Endothelial cell of umbilical vein (primary cell): ENCODE measurements at regions not wholly inside any gene's neighbourhood (a gene's known extent, or its start where the extent isn't known, plus 50 kb on each side); places are given as distances from the start of the nearest gene placed in this dataset.

ENCODE experiments used
- BruUV-seq: library from RNA; stranded (reverse); fragments of 400-500 nt; replicated peaks from 2 replicates; lab custom pipeline; 2021; lab: Mats Ljungman, UMichigan
- CTCF ChIA-PET: fragments of 300-600, 350-600 bp; sonication (Branson Sonifier 250); formaldehyde crosslinking; loops from one replicate; lab custom pipeline; 2021; ENCODE audit warnings: antibody characterized with exemption, inconsistent platforms; lab: Charles Lee
- POLR2A ChIA-PET: fragments of 300-600, 350-600 bp; sonication (Branson Sonifier 250); formaldehyde crosslinking; loops from one replicate; lab custom pipeline; 2021; ENCODE audit warnings: antibody characterized with exemption, inconsistent platforms; lab: Charles Lee
- DNase-seq: peaks from one replicate; pipeline ENCODE4 v3.0.0-alpha.2; 2011; ENCODE audit warnings: low read depth, low spot score
- FAIRE-seq: peaks from 2 replicates; lab custom pipeline; 2011; peaks lifted over from hg19 to GRCh38; lab: Jason Lieb, UNC
- H2AFZ ChIP-seq: 2 replicates; pipeline ENCODE4 v1.6.0; 2012; ENCODE audit warnings: low read depth, low read length, control low read depth, inconsistent platforms
- H3K27ac ChIP-seq: 2 replicates; pipeline ENCODE4 v1.5.1; 2011; ENCODE audit warnings: low read depth, mild to moderate bottlenecking, control low read depth, low read length, moderate library complexity; ENCODE audit not compliant: insufficient read depth
- H3K27me3 ChIP-seq, 2 experiments: 2 replicates each; pipeline versions ENCODE4 v1.6.0 to v1.6.1; 2011; ENCODE audit warnings: low read length in 2 of 2, mixed read lengths in 1 of 2; ENCODE audit not compliant: control insufficient read depth in 2 of 2, insufficient read depth in 2 of 2
- H3K36me3 ChIP-seq, 2 experiments: 2 replicates in 1 of 2; 3 replicates in 1 of 2; pipeline ENCODE4 v1.5.1; 2011; ENCODE audit warnings: low read length in 2 of 2, mild to moderate bottlenecking in 1 of 2, moderate library complexity in 1 of 2; ENCODE audit not compliant: control insufficient read depth in 2 of 2, insufficient read depth in 2 of 2; ENCODE audit errors: extremely low read depth in 1 of 2
- H3K4me1 ChIP-seq: 3 replicates; pipeline ENCODE4 v1.5.1; 2011; ENCODE audit warnings: mild to moderate bottlenecking, low read length; ENCODE audit not compliant: control insufficient read depth, insufficient read depth; ENCODE audit errors: extremely low read depth
- H3K4me2 ChIP-seq: 2 replicates; pipeline ENCODE4 v1.6.1; 2011; ENCODE audit warnings: low read length, control low read depth, mixed read lengths; ENCODE audit not compliant: insufficient read depth
- H3K4me3 ChIP-seq, 3 experiments: fragments of 200-600 bp in 1 of 3; sonication (generic), shearing (Covaris generic) in 1 of 3; replicated peaks in 1 of 3; 2 replicates each; pipeline ENCODE4 v1.5.1; 2011 to 2016; ENCODE audit warnings: control low read depth in 3 of 3, low read length in 3 of 3, mild to moderate bottlenecking in 2 of 3, inconsistent platforms in 1 of 3, low read depth in 1 of 3, moderate library complexity in 1 of 3; ENCODE audit not compliant: insufficient read depth in 1 of 3
- H3K79me2 ChIP-seq: 2 replicates; pipeline ENCODE4 v1.6.0; 2012; ENCODE audit warnings: low read length, inconsistent platforms; ENCODE audit not compliant: control insufficient read depth, insufficient read depth
- H3K9ac ChIP-seq: replicated peaks from 2 replicates; pipeline ENCODE3; 2011; ENCODE audit warnings: low read length, control low read depth; ENCODE audit not compliant: insufficient read depth; ENCODE audit errors: extremely low read depth
- H3K9me1 ChIP-seq: replicated peaks from 3 replicates; pipeline ENCODE4 v1.6.0; 2011; ENCODE audit warnings: mild to moderate bottlenecking, low read length; ENCODE audit not compliant: control insufficient read depth, insufficient read depth; ENCODE audit errors: extremely low read depth
- H3K9me3 ChIP-seq: replicated peaks from 2 replicates; pipeline ENCODE4 v1.5.1; 2012; ENCODE audit warnings: low read length, inconsistent platforms; ENCODE audit not compliant: control insufficient read depth, insufficient read depth
- H4K20me1 ChIP-seq: replicated peaks from 2 replicates; pipeline ENCODE3; 2011; ENCODE audit warnings: mild to moderate bottlenecking, low read length; ENCODE audit not compliant: control insufficient read depth, insufficient read depth; ENCODE audit errors: extremely low read depth
- CTCF ChIP-seq, 2 donors: IDR thresholded peaks; 1 replicate in 1 of 2; 2 replicates in 1 of 2; pipeline ENCODE4 v1.5.1; 2011; ENCODE audit warnings: low read length in 2 of 2, mild to moderate bottlenecking in 2 of 2, moderate library complexity in 2 of 2, control low read depth in 1 of 2, inconsistent platforms in 1 of 2, low read depth in 1 of 2; ENCODE audit not compliant: insufficient read depth in 1 of 2; ENCODE audit errors: extremely low read depth in 1 of 2
- EZH2 ChIP-seq: IDR thresholded peaks from 2 replicates; pipeline ENCODE4 v1.6.1; 2012; ENCODE audit warnings: borderline replicate concordance, low read depth, mild to moderate bottlenecking, moderate library complexity, low read length, inconsistent platforms; ENCODE audit not compliant: severe bottlenecking
- FOS ChIP-seq: IDR thresholded peaks from 2 replicates; pipeline ENCODE4 v1.6.1; 2011; ENCODE audit warnings: mild to moderate bottlenecking, low read length, moderate library complexity, borderline replicate concordance; ENCODE audit not compliant: insufficient read depth
- GATA2 ChIP-seq: IDR thresholded peaks from 2 replicates; pipeline ENCODE4 v1.7.0; 2011; ENCODE audit warnings: low read depth, mild to moderate bottlenecking, moderate library complexity, mixed read lengths, low read length; ENCODE audit not compliant: insufficient read length, insufficient read depth
- JUN ChIP-seq: IDR thresholded peaks from 2 replicates; pipeline ENCODE4 v1.6.1; 2011; ENCODE audit warnings: borderline replicate concordance, low read depth; ENCODE audit not compliant: insufficient read length, insufficient read depth
- MYC ChIP-seq: IDR thresholded peaks from one replicate; pipeline ENCODE4 v1.6.1; 2011; ENCODE audit warnings: mild to moderate bottlenecking, low read depth, low read length
- POLR2A ChIP-seq: IDR thresholded peaks from 2 replicates; pipeline ENCODE4 v1.6.1; 2012; ENCODE audit warnings: low read depth, mild to moderate bottlenecking, control low read depth, low read length
- POLR2AphosphoS5 ChIP-seq: IDR thresholded peaks from 2 replicates; pipeline ENCODE4 v1.6.1; 2012; ENCODE audit warnings: low read depth, mild to moderate bottlenecking, control low read depth, low read length, moderate library complexity; ENCODE audit not compliant: insufficient read depth
- dilution Hi-C: fragments of 300-500 bp; cut with MboI; formaldehyde crosslinking; loops from one replicate; pipeline ENCODE4 v1.15.0; 2019; ENCODE audit warnings: low sequenced_read_pairs; ENCODE audit not compliant: extremely low pct_ligation_motif_present
- intact Hi-C: fragments of 100-400 bp; cut with micrococcal nuclease; formaldehyde crosslinking; loops from one replicate; pipeline ENCODE4 v1.10.0; 2022
- TF ChIP-seq, protein P1 (sequence below): IDR thresholded peaks from 2 replicates; pipeline ENCODE4 v1.6.1; 2011; ENCODE audit not compliant: insufficient read depth, insufficient read length

DNA sequence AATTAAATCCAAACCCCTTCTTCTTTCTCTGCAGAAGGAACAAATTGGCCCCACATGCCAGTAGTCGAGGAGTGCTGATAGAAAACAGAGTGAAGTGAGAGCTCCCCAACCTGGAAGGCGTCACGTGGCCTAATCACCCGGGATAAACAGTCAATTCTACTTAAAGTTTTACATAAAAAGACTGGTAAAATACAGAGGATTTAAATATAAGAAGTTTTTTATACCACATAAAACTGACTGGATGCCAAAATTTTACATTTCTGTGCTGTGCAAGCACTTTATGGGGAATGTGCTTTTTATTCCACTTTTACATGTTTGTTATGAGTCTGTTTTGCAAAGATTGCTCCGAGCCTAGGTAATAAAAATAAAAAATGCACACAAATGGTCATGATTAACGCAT, 1586.8 kb upstream of the ACVR2A start:
- H3K9ac ChIP-seq, result no peak overlapping the region
- FAIRE-seq (no peak), DNase-seq (no peak)
- H3K27me3 ChIP-seq, result no peaks in the 10 kb centered on the region
- no TSS peak for BruUV-seq
- no peaks in the 10 kb centered on the region for H3K9me1 ChIP-seq
- no peaks in the 10 kb centered on the region for H3K79me2 ChIP-seq
- no peaks in the 10 kb centered on the region for H3K4me1 ChIP-seq
- POLR2A ChIA-PET, result no interaction called here
- CTCF ChIA-PET, result no interaction called here
- no peak overlapping the region for H3K4me2 ChIP-seq
- dilution Hi-C loops, result no loop called here
- TF ChIP-seq JUN (no peak), POLR2AphosphoS5 (no peak), FOS (no peak), MYC (no peak), CTCF (IDR thresholded peaks at IDR 0.05; ENCODE audit: extremely low read depth in 1 of 2, insufficient read depth in 1 of 2, low read depth in 1 of 2, low read length in 2 of 2) (no peak), POLR2A (no peak), EZH2 (no peak), GATA2 (no peak)
- TF ChIP-seq, protein P1, sequence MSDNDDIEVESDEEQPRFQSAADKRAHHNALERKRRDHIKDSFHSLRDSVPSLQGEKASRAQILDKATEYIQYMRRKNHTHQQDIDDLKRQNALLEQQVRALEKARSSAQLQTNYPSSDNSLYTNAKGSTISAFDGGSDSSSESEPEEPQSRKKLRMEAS, result no peak
- H3K36me3 ChIP-seq, result no peaks in the 10 kb centered on the region
- H3K4me3 ChIP-seq, result no peak overlapping the region
- H4K20me1 ChIP-seq, result no peaks in the 10 kb centered on the region
- no peaks in the 10 kb centered on the region for H3K9me3 ChIP-seq
- no peak overlapping the region for H3K27ac ChIP-seq
- H2AFZ ChIP-seq, result no peak overlapping the region
- intact Hi-C loops, result no loop called here
